Gastroesophageal sphincter (tissue), 4 donors: ENCODE measurements at regions not wholly inside any gene's neighbourhood (a gene's known extent, or its start where the extent isn't known, plus 50 kb on each side); places are given as distances from the start of the nearest gene placed in this dataset.

Experiments used
- ATAC-seq: fragments of 150-250 bp; one replicate; pipeline ENCODE4 v1.9.1; 2016; ENCODE audit warnings: mild to moderate bottlenecking, moderate library complexity
- H3K27ac ChIP-seq, 4 donors: fragments of 200-600 bp; sonication (generic) in 3 of 4; 1 replicate in 3 of 4; 2 replicates in 1 of 4; pipeline ENCODE4 v1.5.1; 2016 to 2019
- H3K27me3 ChIP-seq: fragments of 200-600 bp; sonication (generic); one replicate; pipeline ENCODE4 v1.5.1; 2019
- H3K36me3 ChIP-seq, 2 donors: fragments of 200-600 bp; sonication (generic); one replicate each; pipeline ENCODE4 v1.5.1; 2019; ENCODE audit warnings: control low read depth in 1 of 2
- H3K4me1 ChIP-seq, 3 donors: fragments of 200-600 bp; sonication (generic); 1 replicate in 2 of 3; 2 replicates in 1 of 3; pipeline ENCODE4 v1.5.1; 2016 to 2019; ENCODE audit warnings: control low read depth in 2 of 3
- H3K4me3 ChIP-seq, 2 donors: fragments of 200-600 bp; sonication (generic); one replicate each; pipeline ENCODE4 v1.5.1; 2019; ENCODE audit warnings: mild to moderate bottlenecking in 1 of 2, moderate library complexity in 1 of 2
- H3K9me3 ChIP-seq, 3 donors: fragments of 200-600 bp; sonication (generic); one replicate each; pipeline ENCODE4 v1.5.1; 2017 to 2019; ENCODE audit warnings: control low read depth in 2 of 3
- EP300 ChIP-seq: sonication (generic); formaldehyde crosslinking; IDR thresholded peaks from one replicate; pipeline ENCODE4 v1.6.1; 2017; ENCODE audit warnings: antibody characterized with exemption, mild to moderate bottlenecking
- POLR2A ChIP-seq, 2 donors: fragments of 450-650 bp; IDR thresholded peaks; one replicate each; pipeline ENCODE4 v1.6.1; 2017; ENCODE audit warnings: antibody characterized with exemption in 2 of 2, mild to moderate bottlenecking in 2 of 2, moderate library complexity in 1 of 2
- POLR2AphosphoS5 ChIP-seq: sonication (generic); formaldehyde crosslinking; IDR thresholded peaks from one replicate; pipeline ENCODE4 v1.6.1; 2017; ENCODE audit warnings: antibody characterized with exemption
- WGBS, 2 donors: methylation state at CpG; one replicate each; pipeline ENCODE4 v1.1.5; 2018; ENCODE audit warnings: low coverage in 1 of 2; 5-methylcytosine and 5-hydroxymethylcytosine counted together
- TF ChIP-seq, protein P1 (sequence below), 4 experiments: fragments of 200-600 bp in 2 of 4; fragments of 450-650 bp in 2 of 4; sonication (generic) in 1 of 4; IDR thresholded peaks; one replicate each; pipeline ENCODE4 v1.5.1; 2017 to 2019; ENCODE audit warnings: antibody characterized with exemption in 4 of 4, mild to moderate bottlenecking in 2 of 4, moderate library complexity in 2 of 4

DNA sequence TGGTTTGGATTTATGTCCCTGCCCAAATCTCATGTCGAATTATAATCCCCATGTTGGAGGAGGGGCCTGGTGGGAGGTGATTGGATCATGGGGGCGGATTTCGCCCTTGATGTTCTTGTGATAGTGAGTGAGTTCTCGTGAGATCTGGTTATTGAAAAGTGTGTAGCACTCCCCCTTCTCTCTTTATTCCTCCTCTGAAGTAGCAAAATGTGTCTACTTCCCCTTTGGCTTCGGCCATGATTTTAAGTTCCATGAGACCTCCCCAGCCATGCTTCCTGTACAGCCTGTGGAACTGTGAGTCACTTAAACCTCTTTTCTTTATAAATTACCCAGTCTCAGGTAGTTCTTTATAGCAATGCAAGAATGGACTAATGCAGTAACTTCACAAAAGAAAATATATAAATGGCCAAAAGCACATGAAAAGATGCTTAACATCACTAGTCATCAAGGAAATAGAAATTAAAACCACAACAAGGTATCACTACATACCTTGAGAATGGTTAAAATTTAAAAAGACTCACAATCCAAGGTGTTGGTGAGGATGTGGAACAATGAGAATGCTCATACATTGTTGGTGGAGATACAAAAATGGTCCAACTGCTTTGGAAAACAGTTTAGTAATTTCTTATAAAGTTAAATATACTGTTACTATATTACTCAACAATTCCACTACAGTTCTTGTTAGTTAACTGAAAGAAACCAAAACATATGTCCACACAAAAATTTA lies 218.7 kb downstream of the SNX10 start:
- no peaks in the 10 kb centered on the region for H3K9me3 ChIP-seq
- peaks cover 24% of the 10 kb centered on the region for H3K27me3 ChIP-seq
- no peak overlapping the region for H3K27ac ChIP-seq
- ATAC-seq = no peak
- TF ChIP-seq, protein P1, sequence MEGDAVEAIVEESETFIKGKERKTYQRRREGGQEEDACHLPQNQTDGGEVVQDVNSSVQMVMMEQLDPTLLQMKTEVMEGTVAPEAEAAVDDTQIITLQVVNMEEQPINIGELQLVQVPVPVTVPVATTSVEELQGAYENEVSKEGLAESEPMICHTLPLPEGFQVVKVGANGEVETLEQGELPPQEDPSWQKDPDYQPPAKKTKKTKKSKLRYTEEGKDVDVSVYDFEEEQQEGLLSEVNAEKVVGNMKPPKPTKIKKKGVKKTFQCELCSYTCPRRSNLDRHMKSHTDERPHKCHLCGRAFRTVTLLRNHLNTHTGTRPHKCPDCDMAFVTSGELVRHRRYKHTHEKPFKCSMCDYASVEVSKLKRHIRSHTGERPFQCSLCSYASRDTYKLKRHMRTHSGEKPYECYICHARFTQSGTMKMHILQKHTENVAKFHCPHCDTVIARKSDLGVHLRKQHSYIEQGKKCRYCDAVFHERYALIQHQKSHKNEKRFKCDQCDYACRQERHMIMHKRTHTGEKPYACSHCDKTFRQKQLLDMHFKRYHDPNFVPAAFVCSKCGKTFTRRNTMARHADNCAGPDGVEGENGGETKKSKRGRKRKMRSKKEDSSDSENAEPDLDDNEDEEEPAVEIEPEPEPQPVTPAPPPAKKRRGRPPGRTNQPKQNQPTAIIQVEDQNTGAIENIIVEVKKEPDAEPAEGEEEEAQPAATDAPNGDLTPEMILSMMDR (IDR thresholded peaks at IDR 0.05) = no peak
- TF ChIP-seq EP300 (no peak), POLR2AphosphoS5 (no peak), POLR2A (IDR thresholded peaks at IDR 0.05) (no peak)
- H3K36me3 ChIP-seq = no peaks in the 10 kb centered on the region
- WGBS, 2 donors = 84 to 100% methylated on average over 1 to 5 of the region's 5 CpGs
- no peak overlapping the region for H3K4me3 ChIP-seq
- no peaks in the 10 kb centered on the region for H3K4me1 ChIP-seq

DNA sequence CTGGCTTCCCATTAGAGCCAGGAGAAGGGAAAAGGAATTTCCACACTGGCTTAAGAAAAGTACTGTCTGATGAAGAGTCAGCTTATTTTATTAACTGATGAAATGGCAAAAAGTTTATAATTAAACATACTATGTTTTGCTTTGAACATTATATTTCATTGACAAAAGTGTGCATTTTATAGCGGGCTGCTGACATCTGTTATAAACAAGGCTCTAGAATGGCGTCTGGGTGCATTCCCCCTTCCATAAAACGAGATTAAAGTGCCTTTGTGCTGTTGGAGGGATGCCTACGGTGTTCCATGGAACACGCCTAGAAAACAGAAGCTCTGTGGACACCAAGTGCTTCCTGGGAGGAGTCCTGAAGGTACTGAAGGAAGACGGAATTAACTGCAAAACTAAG lies 220.2 kb downstream of the SNX10 start:
- Histone ChIP-seq H3K4me3 (no peak overlapping the region), H3K36me3 (no peaks in the 10 kb centered on the region), H3K27me3 (peaks cover 19% of the 10 kb centered on the region), H3K4me1 (no peaks in the 10 kb centered on the region), H3K9me3 (no peaks in the 10 kb centered on the region), H3K27ac (no peak overlapping the region)
- no peak for ATAC-seq
- 28 to 50% methylated on average over 5 to 6 of the region's 6 CpGs for WGBS, 2 donors
- TF ChIP-seq, protein P1 (IDR thresholded peaks at IDR 0.05) = no peak
- TF ChIP-seq EP300 (no peak), POLR2A (IDR thresholded peaks at IDR 0.05) (no peak), POLR2AphosphoS5 (no peak)

DNA sequence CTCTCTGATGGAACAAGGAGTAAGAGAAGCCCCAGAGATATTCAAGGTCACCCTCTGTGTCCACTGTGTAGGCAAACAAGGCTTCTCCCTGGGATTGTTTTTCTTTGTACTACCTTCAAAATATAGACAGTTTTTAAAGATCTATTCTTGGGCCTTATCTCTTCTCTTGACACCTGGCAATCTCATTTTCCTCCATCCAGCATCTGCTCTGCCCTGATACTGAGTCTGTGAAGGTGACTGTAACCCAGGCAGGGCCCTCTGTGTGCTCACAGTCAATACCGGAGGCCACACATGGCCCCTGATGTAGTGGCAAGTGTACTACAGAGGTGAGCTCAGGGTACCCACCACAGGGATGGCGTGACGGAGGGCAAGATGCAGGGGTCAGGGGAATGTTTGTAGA lies 221.1 kb downstream of the SNX10 start:
- no peaks in the 10 kb centered on the region for H3K36me3 ChIP-seq
- no peak overlapping the region for H3K27ac ChIP-seq
- TF ChIP-seq, protein P1 (IDR thresholded peaks at IDR 0.05) = no peak
- TF ChIP-seq EP300 (no peak), POLR2AphosphoS5 (no peak), POLR2A (IDR thresholded peaks at IDR 0.05) (no peak)
- no peak overlapping the region for H3K4me3 ChIP-seq
- WGBS, 2 donors = 82% methylated on average over 2 of the region's 3 CpGs; no CpG with 5 or more reads in 1 of the 2 donors
- no peak for ATAC-seq
- no peaks in the 10 kb centered on the region for H3K4me1 ChIP-seq
- peaks cover 23% of the 10 kb centered on the region for H3K27me3 ChIP-seq
- no peaks in the 10 kb centered on the region for H3K9me3 ChIP-seq

DNA sequence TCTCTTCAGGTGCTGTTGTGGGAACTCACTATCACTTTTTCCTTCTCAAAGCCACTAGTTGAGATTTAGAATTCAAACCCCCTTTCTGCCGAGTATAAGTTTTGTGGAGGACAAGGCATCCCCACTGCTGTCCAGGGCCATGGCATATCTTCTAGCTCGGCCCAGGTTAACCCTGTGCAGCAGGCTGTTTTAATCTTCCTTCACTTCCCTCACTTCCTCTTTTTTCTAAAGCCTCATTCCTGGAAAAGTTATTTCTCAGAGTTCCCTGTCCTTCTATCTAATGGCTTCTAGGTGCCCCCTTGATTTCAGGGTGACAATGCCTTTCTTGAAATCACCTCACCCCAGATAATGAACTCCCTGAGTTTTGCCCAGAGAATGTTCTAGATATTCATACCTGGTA lies 222.3 kb downstream of the SNX10 start:
- Histone ChIP-seq H3K9me3 (no peaks in the 10 kb centered on the region), H3K27me3 (peaks cover 18% of the 10 kb centered on the region), H3K36me3 (no peaks in the 10 kb centered on the region), H3K27ac (no peak overlapping the region), H3K4me1 (no peaks in the 10 kb centered on the region), H3K4me3 (no peak overlapping the region)
- ATAC-seq = no peak
- TF ChIP-seq, protein P1 (IDR thresholded peaks at IDR 0.05) = no peak
- TF ChIP-seq EP300 (no peak), POLR2A (IDR thresholded peaks at IDR 0.05) (no peak), POLR2AphosphoS5 (no peak)
- WGBS, 2 donors = 91 to 100% methylated on average over 2 of the region's 2 CpGs

DNA sequence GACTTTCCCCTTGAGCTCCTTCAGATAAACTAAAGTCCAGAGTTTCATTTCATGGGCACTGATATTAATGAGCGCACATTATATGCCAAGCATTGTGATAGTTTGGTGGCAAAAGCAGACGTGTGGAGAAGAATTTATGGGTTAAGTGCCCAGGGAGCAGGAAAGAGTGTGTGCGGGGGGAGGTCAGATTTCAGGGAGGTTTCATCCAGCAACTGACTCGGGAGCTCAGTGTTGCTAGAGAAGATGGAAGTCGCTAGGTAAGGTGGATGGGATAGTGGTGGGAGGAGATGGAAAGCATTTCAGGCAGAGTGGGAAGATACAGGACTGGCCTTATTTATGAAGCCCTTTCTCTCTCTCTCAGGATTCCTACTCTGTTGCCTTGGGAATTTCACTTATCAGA lies 223.0 kb downstream of the SNX10 start:
- H3K27me3 ChIP-seq = peaks cover 18% of the 10 kb centered on the region
- no peaks in the 10 kb centered on the region for H3K9me3 ChIP-seq
- ATAC-seq = no peak
- no peak overlapping the region for H3K4me3 ChIP-seq
- no peaks in the 10 kb centered on the region for H3K36me3 ChIP-seq
- TF ChIP-seq EP300 (no peak), POLR2AphosphoS5 (no peak), POLR2A (IDR thresholded peaks at IDR 0.05) (no peak)
- TF ChIP-seq, protein P1 (IDR thresholded peaks at IDR 0.05) = no peak
- WGBS, 2 donors = 75 to 80% methylated on average over 5 of the region's 5 CpGs
- no peaks in the 10 kb centered on the region for H3K4me1 ChIP-seq
- no peak overlapping the region for H3K27ac ChIP-seq
